ENCODE measurements at regions not wholly inside any gene's neighbourhood (a gene's known extent, or its start where the extent isn't known, plus 50 kb on each side); places are given as distances from the start of the nearest gene placed in this dataset.

DNA sequence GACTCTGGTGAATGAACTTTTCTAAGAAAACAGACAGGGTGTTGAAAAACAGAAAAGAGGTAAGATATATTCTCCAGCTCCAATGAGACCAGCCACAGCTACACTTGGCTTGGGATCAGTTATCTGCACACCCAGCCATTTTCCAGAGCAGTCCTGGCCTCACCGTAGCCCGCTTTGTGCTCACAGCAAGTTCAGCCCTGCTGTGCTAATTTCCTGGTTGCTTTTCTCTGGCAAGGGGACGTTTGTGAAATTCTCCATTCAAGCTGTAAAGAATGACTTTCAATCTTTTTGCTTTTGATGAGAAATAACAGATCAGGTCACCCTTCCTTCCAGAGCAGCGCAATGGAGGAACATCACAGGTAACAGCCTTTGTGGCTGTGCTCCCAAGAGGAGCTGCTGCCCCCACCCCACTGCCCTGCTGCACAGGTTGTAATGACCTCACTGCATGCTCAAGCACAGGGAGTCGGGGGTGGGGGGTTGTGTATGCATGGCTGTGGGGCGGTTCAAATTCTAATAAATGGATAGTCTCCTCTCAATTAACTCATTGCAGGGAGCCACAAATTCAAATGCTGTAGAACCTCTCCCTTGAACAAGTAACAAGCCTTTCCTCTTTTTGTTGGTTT lies 516.6 kb upstream of the NBEA start:
- no peak for DNase-seq

DNA sequence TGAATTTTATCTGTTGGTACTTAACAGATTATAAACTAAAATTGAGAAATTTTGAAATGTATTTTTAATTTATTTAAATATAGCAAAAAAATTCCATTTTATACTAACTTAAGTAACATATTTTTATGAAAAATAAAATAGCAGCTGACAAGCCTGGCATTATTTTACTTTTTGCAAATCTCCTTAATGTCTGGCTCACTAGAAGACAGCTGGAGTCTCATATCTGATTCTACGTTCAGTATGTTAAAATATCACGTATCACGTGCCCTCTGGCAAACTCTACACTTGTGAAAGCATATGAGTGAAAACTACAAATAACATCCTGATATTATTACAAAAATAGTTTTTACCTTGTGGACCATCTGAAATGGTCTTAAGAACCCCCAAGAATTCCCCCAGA lies 513.2 kb upstream of the NBEA start:
- DNase-seq: no peak

DNA sequence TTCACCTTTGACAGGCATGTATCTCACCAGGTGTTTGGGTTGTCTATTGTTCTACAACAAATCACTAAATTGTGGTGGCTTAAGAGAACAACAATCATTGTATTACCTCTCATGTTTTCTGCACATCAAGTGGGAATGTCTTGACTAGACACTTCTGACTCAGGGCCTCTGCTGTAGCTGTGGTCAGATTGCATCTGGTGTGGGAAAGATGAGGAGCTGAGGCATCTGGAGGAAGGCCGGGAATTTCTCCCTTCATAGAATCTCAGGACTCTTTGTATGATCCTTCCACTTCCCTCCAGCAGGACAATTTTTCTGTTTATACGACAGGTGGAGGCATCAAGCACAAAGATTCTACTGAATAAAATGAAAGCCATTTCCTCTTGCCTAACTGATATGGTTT lies 511.8 kb upstream of the NBEA start:
- no peak for DNase-seq

DNA sequence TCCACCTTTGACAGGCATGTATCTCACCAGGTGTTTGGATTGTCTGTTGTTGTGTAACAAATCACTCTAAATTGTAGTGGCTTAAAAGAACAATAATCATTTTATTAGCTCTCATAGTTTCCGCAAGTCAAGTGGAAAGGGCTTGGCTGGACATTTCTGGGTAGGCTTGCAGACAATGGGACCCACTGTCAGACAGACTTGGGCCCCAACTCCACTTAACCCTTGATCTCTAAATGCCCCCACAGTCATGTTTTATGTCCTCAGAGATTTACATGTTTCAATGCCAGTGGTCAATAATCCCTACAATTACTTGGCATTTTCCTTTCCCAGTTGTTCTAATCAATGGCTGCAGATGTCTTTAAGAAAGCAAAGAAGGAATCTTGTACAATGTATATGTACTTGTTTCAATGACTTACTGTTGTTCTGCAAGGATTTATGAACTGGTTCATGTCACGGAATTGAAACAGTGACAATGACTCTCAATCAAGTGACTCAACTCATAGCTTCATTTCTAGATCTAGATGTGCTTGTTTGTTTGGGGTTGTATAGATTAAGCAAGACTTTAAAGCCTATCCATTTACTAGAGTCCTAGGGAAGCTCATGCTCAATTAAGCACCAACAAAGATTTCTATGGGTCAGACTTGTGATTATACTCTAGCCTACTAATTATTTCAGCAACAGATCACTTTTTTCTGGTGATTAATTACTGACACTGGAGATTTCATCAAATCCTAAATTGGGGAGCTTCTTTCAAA lies 510.1 kb upstream of the NBEA start:
- no peak for DNase-seq

DNA sequence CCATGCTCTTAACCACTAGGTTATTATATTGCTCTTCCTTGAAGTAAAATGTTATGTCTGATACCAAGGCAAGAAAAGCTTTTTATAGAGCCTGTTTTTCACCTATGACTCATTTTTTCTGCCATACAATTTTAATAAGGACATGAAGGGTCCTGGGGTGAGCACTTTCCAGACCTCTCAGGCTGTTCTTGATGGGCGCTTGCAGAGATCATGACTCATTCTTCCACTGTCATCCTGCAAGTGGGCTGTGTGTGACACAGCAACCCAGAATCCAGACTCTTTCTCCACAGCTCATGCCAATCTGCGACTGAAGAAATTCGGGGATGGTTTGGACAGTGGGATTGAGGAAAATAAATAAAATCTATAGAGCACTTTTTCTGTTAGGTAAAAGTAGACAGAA lies 506.7 kb upstream of the NBEA start:
- no peak for DNase-seq

DNA sequence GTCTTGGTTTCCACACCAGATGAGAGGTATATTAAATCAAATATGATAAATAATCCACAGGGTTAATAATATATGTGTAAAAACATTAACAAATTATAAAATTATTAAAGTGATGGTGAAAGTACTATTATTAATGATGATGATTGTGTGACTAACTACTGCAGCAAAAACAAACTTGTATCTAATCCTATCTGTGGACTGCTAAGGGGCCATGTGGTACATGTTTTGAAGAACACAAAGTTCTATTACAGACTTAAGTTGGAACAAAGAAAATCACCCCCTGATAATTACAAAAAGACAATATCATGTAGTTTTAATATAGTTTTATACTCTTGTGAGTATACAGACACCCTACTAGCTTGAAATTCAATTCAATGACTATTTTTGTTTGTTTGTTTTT lies 504.2 kb upstream of the NBEA start:
- no peak for DNase-seq

DNA sequence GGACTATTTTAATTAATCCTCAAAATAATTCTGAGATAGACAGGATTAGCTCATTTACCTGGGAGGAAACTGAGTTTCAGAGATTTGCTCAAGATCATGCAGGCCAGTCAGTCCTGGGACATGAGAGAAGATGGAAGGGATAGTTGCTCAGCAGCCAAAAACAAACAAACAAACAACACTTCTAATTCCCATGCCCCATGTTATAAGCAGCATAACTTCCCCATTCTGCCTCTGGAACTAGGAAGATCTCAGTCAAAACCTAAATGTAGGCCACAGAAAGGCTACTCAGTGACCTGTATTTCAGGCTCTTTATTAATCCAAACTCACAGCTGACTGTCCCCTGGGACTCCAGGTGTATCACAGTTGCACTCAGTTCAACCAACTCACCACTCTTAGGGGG lies 489.2 kb upstream of the NBEA start:
- no peak for DNase-seq

DNA sequence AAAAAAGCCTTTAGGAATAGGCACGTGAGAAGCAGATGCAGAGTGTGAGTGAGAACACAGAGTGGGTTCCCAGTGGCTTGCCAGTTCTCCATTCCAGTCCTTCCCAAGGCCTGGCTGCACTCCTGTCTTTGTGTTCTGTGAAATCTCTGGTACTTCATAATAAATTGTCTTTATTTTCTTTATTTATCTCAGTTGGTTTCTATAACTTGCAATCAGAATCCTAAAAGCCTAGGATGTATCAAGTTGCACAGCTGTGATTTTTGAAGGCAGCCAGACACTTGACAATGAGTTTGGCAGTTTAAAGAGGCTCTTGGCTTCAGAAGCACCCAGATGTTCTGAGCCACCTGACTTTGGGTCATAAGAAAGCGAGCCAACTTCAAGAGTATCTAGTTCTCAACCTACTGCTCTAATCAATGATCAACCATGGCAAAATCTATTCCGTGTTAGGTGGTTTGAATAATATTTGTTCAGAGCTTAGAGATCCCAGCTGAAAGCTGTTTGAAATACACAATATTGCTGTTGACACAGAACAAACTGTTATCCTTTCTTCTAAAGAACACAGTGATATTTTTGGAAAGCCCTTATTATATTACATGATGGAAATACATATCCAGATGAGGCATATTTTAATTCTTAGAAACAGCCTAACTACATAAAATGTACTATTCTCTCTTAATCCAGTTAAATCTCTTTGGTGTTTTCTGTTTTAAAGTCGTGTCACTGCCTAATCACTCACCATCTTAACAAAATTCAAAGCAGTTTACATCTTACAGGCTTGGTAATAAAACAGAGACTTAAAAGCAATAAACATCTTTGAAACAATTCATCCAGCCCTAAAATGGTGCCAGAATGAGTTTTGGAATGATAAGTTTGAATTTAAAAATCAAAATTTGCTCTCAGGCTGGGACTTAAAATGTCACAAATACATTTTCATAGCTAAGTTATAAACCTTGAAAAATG lies 483.0 kb upstream of the NBEA start:
- DNase-seq: no peak

DNA sequence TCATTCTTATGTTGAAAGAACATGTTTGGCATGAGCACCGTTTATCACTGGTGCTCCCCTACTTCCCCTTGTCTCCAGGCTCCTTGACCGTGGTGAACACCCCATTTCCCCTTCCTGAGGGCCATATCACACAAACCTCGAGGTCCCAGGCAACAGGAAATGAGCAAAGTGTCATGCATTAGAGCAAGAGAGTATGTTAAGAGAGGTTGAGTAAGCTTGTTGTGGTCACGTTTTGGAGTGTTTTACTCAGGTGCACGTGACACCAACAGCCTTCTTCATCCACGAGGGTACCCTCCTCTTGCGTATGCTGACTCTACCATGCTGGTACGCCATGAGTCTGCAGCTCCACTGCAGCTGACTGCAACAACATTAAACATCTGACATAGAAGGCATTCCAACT lies 482.2 kb upstream of the NBEA start:
- no peak for DNase-seq

DNA sequence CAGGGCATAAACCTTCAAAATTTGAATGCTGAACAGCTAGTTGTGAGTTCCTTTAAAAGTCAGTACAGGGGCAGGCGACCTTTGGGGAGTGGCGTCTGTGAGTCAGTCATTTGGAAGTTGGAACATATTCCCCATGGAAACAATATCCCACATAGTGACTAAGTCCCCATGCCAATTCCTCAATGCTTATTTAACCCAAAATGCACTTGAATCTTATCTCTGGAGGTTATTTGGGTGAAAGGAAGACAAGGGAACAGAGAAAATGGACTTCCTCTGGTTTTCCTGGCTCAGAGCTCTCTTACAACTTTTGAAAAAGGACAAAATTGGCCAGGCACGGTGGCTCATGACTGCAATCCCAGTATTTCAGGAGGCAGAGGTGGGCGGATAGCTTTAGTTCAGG lies 479.2 kb upstream of the NBEA start:
- DNase-seq: peak; percentile 13

DNA sequence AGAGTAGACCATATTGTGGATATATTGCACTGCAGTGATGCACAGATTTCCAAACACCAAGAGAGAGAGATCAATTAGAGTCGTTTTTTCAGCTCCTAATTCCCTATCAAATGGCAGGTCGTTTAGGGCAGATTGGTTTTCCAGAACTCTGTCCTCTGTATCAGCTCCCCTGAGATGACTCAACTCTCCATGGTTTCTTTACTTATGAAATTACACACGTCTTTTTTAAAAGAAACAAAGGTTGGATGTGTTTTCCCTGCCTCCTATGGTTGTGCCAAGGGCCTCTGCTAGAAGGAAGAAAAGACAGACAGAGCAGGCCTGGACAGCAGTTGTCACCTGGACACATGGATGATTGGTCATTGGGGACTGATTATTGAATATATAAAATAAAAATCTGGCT lies 478.1 kb upstream of the NBEA start:
- DNase-seq: no peak

DNA sequence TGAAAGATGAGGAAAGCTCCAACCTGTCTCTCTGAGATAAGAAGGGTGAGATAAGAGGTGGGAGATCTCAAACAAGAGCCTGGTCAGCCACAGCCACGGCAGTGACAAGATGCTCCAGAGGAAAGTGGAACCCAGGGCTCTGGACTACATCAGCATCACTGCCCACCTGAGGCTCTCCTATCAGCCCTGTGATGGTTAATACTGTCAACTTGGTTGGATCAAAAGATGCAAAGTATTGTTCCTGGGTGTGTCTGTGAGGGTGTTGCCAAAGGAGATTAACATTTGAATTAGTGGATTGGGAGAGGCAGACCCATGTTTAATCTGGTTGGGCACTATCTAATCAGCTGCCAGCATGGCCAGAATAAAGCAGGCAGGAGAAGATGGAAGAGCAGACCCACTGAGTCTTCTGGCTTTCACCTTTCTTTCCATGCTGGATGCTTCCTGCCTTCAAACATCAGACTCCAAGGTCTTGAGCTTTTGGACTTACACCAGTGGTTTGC lies 476.6 kb upstream of the NBEA start:
- no peak for DNase-seq

DNA sequence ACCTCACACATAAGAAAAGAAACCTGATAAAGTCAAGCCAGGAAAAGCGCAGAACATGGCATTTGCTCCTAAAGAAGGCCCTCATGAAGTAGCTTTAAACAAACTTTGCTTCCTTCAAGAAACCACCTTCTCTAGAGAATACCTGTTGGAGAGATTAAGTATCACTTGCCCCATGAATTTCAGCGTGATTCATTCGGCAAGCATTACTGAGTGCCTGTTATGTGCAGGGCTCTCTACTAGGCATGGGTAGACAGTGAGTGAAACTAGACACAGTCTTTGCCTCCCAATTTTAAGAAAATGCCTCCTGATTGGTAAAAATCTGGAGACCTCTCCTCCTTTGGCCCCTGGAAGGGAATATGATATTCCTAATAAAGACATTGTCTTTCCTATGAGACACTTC lies 475.8 kb upstream of the NBEA start:
- no peak for DNase-seq

DNA sequence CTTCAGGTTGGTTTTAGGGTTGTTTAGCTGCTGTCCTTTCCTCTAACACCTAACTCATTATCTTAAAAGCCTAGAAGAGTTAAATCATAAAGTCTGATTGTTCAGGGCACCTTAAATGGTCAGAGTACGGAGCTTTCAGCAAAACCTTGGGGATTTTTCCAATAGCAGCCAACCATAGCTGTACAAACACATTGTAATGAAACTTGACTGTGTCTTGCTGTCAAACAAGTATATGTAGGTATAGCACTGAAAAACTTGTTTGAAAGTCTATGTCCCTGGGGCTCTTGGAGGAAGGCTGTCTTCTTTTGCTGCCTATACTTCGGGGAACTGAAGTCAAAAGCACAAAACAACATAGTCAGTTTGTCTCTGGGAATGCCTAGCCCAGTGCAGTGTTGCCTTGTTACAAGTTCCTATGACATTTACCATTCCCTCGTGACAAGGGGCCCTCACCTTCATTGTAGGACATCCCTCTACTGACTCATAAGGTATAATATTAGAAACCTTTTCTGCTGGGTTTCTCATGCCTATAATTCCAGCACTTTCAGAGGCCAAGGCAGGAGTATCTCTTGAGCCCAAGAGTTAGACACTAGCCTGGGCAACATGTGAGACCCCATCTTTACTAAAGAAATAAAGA lies 474.5 kb upstream of the NBEA start:
- DNase-seq: no peak

DNA sequence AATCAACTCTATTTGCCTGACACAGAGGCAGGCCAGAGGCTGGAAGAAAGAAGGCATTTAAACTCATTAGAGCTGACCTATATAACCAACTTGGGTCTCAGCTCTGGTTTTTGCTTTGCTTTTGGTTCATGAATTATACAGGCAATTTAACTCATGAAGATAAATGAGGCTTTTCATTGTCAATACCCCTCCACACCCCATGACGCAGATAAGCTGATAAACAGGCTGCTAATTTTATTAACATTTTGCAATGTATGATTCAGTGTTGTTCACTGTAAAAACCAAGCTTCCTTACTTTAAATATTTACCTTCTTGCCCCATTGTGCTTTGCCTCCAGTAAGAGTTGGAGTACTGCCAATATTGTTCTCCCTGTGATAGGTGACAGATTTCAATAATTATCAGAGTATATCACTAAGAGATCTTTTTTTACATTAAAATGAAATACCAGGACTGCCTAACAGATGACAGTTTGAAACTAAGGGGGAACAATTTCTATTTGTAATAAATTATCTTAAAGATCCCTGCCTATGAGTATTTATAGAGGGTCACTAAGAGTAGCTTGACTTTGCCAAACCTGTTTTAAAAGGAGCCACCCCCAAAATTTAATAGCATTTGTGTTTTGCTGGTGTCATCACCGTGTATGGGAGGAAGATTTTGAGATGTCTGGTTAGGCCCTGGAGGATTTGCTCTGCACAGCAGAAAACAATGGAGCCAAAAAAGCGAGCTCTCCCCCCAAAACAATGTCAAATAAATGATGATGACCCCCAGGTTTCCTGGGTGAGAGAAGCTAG lies 472.7 kb upstream of the NBEA start:
- DNase-seq: no peak

DNA sequence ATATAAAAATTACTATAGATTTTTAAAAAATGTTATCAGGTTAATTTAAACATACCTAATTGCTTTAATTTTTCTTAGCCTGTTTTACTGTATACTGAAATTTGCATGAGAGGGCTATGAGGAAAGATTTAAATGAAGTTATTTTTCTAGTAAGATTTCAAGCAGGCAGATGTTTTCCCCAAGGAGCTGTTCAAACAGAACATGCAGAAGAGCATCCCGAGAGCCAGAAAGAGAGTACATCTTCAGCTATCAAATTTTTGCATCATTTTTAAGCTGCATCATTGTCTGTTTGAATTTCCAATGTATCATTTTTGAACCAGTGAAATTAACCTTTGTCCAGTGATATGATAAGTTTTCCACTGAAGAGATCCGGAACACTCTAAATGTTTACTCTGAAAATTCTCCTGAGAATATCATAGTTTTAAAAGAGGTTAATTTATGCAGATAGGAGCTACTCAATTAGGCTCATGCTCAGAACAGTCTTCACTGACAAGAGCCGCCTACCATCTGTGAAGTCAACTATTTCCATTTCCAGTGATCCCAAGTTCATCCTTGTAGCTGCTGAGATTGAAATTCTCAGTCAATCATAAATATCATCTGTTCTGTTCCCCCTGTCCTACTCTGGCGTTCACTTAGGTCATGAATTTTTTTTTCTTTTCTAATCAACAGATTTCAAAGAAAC lies 467.7 kb upstream of the NBEA start:
- no peak for DNase-seq

DNA sequence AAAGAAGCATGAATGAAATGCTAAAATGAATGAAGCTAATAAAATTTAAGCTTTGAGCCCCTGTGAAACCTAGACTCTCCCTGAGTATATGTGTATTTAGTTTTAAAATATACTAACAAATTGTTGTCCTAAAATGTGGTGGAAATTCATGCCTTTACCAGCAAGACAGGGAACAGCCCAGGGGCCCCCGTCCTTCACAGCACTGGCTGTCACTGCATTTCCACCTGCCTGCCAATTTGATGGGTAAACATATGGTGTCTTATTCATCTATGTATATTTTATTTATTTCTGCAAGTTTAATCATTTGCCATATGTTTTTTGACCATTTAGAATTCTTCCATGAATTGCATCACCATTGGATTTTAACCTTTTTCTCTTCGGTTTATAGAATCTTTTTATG lies 463.7 kb upstream of the NBEA start:
- no peak for DNase-seq

DNA sequence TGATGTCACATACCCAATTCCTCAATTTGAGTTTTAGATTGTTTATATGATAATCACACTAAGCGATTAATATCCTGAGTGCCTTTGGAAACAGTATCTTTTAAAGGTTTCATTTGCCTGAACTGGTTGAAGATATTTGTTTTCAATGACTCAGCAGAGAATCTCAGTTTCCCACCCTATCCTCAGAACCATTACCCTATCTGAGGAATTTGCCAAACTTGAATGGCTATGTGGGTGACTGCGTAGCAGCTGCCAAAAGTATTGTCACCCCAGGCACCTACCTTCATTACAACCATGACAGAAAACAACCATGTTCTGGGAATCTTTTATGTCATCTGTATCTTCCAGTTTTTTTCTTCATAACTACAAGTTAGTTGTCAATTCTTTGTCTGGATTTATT lies 440.1 kb upstream of the NBEA start:
- no peak for DNase-seq

DNA sequence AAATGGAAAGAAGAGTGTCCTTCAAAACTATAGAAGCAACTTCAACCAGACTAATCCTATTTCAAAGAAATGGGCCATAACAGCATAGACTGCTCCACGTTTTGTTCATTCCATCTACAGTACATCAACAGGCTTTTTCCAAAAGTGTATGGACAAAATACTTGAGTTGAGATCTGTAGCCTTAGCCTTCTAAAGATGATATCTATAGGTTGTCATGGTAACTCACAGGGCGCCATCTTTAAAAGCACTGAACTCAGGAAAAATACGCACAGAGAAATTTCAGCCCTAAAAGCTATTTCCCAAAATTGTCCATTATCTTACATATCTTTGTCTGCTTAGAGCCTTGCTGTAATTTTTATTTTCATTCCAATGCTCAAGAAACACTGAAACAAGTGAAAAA lies 439.4 kb upstream of the NBEA start:
- no peak for DNase-seq

DNA sequence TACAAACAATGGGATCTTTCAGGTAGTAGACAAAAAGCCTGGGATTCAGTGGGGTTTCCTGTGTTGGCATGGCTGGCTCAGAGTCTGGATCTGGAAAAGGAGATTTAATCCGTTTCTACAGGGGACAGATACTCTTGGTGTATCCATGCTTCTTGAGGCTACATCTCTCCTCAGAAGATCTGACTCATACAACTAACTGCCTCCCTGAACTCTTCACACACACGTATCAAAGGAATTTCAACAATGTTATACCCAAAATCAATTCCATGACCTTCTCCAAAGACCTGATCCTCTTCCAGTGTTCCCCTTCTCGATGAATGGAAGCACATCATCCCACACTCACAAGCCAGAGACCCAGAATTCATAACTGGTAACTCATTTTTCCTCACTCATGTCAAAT lies 435.3 kb upstream of the NBEA start:
- no peak for DNase-seq

DNA sequence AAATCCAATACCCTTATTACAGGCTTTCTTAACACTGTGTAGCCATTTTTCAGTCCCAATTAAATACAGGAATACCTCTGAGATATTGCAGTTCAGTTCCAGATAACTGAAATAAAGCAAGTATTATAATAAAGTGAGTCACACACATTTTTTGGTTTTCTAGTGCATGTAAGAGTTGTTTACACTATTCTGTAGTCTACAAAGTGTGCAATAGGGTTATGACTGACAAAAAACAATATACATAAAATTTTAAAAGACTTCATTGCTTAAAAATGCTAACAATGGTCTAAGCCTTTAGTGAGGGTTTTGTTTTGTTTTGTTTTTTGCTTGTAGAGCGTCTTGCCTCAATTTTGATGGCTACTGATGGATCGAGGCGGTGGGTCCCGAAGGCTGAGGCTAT lies 434.4 kb upstream of the NBEA start:
- DNase-seq: no peak

DNA sequence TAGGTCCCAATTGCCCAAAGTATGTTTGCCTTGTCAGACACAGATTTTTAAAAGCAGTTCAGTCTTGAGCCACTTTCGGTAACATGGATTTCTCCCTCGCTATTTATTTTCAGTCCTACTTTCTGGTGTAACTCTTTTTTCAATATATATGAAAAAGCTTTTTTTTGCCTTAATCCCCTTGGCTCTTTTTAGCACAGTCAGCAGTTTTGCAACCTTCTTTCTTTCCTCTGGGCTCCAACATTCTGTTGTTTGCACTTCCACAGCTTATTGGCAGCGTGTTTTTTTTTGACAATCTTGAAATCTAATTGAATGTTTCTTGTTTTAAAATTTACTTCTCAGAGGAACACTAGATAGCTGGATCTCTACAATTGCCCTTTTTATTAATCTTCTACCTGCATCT lies 429.3 kb upstream of the NBEA start:
- no peak for DNase-seq

All from 8988T (cell line).